ENCODE measurements at regions not wholly inside any gene's neighbourhood (a gene's known extent, or its start where the extent isn't known, plus 50 kb on each side); places are given as distances from the start of the nearest gene placed in this dataset.

DNA sequence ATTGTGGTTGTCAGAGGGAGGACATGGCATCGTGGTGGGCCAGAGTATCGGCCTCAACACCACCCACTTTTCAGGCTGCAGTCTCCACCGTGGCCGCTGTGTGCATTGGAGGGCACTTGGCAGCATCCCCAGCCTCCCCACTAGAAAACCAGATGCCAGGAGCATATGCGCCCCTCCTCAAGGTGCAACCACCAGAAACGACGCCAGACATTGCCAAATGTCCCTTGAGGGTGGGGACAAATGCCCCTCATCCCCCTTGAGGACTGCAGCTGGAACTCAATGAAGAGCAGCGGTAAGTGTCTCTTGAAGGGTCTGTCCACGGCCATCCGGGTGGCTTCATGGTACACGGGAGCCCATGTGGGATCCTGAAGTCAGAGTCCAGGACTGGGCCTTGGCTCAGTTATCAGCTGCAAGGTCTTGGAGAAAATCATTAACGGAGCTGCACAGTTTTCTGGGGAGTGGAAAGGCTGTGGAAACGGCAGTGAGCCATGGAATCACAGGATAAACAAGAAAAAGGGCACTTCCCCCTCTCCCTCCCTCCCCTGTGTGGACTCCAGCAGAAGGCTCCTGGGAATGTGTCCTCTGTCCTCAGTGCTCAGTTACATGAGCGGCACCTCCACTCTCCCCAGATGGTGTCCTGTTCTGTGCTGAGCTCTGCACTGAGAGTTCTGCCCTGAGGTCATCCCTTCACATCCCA, 324.4 kb upstream of the B3GAT1 start:
- H3K27me3 ChIP-seq (ENCODE audit: insufficient read depth, low read length): no peaks in the 10 kb centered on the region
- Mint-ChIP-seq H3K9me3 (no peaks in the 10 kb centered on the region), H3K4me3 (no peak overlapping the region), H3K27ac (peak overlapping the region in 1 of 3 experiments; percentile 18; a peak in 1 of 7 replicates), H3K4me1 (peaks cover 24 to 26% of the 10 kb centered on the region in 2 experiments), H3K27me3 (ENCODE audit: low read depth) (peaks cover 23% of the 10 kb centered on the region), H3K36me3 (ENCODE audit: insufficient read depth in 1 of 3, low read depth in 3 of 3) (no peaks in the 10 kb centered on the region)
- no peak overlapping the region for H2AK5ac ChIP-seq (ENCODE audit: insufficient read length, low read length)
- no peak overlapping the region for H4K8ac ChIP-seq (replicated peaks; ENCODE audit: insufficient read length, low read depth, low read length)
- H3K23ac ChIP-seq (ENCODE audit: insufficient read length, low read depth, low read length): no peak overlapping the region
- H4K5ac ChIP-seq (ENCODE audit: insufficient read length, low read depth, low read length): no peak overlapping the region
- H3K79me1 ChIP-seq (ENCODE audit: insufficient read depth, low read depth, low read length, poor library complexity, severe bottlenecking): no peaks in the 10 kb centered on the region
- H4K91ac ChIP-seq (ENCODE audit: insufficient read length, low read depth, low read length): no peak overlapping the region
- no peak overlapping the region for H2BK20ac ChIP-seq (ENCODE audit: low read depth, low read length, poor library complexity, severe bottlenecking)
- no peak overlapping the region for H3K56ac ChIP-seq (ENCODE audit: insufficient read length, low read depth, low read length)
- no peak overlapping the region for H2BK120ac ChIP-seq (ENCODE audit: low read depth, low read length, poor library complexity, severe bottlenecking)
- H3K4me2 ChIP-seq (ENCODE audit: insufficient read depth, insufficient read length, low read length): no peak overlapping the region
- H3K9me3 ChIP-seq (ENCODE audit: control insufficient read depth, low read depth, low read length): no peaks in the 10 kb centered on the region
- H2BK12ac ChIP-seq (ENCODE audit: insufficient read length, low read depth, low read length): no peak overlapping the region
- no peak overlapping the region for H3K27ac ChIP-seq (ENCODE audit: insufficient read length, low read depth, low read length)
- WGBS (ENCODE audit: extremely low coverage, insufficient read length, low lambda C conversion rate): no CpG with 5 or more reads among the region's 14 CpGs
- no peaks in the 10 kb centered on the region for H4K20me1 ChIP-seq (ENCODE audit: control insufficient read depth, insufficient read depth, insufficient read length)
- H3K14ac ChIP-seq (ENCODE audit: insufficient read depth, low read length): no peak overlapping the region
- H3T11ph ChIP-seq (ENCODE audit: low read length): no peak overlapping the region
- peaks cover under 1% of the 10 kb centered on the region; the same call in 1 of the 2 replicates for H3K4me1 ChIP-seq (ENCODE audit: insufficient read depth, low read length)
- H3K4ac ChIP-seq (ENCODE audit: low read depth, low read length): no peak overlapping the region
- no peak for DNase-seq
- H2AFZ ChIP-seq (ENCODE audit: low read length): no peak overlapping the region
- no peaks in the 10 kb centered on the region for H3K23me2 ChIP-seq (ENCODE audit: insufficient read length, low read depth, low read length, poor library complexity, severe bottlenecking)
- TF ChIP-seq, protein P1, sequence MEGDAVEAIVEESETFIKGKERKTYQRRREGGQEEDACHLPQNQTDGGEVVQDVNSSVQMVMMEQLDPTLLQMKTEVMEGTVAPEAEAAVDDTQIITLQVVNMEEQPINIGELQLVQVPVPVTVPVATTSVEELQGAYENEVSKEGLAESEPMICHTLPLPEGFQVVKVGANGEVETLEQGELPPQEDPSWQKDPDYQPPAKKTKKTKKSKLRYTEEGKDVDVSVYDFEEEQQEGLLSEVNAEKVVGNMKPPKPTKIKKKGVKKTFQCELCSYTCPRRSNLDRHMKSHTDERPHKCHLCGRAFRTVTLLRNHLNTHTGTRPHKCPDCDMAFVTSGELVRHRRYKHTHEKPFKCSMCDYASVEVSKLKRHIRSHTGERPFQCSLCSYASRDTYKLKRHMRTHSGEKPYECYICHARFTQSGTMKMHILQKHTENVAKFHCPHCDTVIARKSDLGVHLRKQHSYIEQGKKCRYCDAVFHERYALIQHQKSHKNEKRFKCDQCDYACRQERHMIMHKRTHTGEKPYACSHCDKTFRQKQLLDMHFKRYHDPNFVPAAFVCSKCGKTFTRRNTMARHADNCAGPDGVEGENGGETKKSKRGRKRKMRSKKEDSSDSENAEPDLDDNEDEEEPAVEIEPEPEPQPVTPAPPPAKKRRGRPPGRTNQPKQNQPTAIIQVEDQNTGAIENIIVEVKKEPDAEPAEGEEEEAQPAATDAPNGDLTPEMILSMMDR (conservative IDR thresholded peaks at IDR 0.05): no peak
- H3K18ac ChIP-seq (ENCODE audit: insufficient read length, low read depth, low read length): no peak overlapping the region
- no peaks in the 10 kb centered on the region for H3K79me2 ChIP-seq (ENCODE audit: insufficient read depth, low read length)
- no peak overlapping the region for H2BK5ac ChIP-seq (ENCODE audit: insufficient read length, low read length)
- no peak overlapping the region for H3K9ac ChIP-seq (ENCODE audit: extremely low read depth, insufficient read length, low read length)
- H2BK15ac ChIP-seq (ENCODE audit: low read depth, low read length): no peak overlapping the region
